SK-N-MC (cell line): ENCODE measurements at regions not wholly inside any gene's neighbourhood (a gene's known extent, or its start where the extent isn't known, plus 50 kb on each side); places are given as distances from the start of the nearest gene placed in this dataset.

Source experiments
- EZH2 ChIP-seq: fragments of 200-600 bp; sonication (generic); IDR thresholded peaks from one replicate; pipeline ENCODE4 v1.6.1; 2017; ENCODE audit warnings: antibody characterized with exemption
- FOXP2 ChIP-seq: optimal IDR thresholded peaks from 2 replicates; pipeline ENCODE3; 2011; ENCODE audit warnings: mild to moderate bottlenecking, moderate library complexity; ENCODE audit not compliant: insufficient read depth; ENCODE audit errors: extremely low read length, control extremely low read depth
- POLR2AphosphoS5 ChIP-seq: IDR thresholded peaks from 2 replicates; pipeline ENCODE4 v1.6.1; 2012; ENCODE audit warnings: mild to moderate bottlenecking, low read depth, low read length, borderline replicate concordance

DNA sequence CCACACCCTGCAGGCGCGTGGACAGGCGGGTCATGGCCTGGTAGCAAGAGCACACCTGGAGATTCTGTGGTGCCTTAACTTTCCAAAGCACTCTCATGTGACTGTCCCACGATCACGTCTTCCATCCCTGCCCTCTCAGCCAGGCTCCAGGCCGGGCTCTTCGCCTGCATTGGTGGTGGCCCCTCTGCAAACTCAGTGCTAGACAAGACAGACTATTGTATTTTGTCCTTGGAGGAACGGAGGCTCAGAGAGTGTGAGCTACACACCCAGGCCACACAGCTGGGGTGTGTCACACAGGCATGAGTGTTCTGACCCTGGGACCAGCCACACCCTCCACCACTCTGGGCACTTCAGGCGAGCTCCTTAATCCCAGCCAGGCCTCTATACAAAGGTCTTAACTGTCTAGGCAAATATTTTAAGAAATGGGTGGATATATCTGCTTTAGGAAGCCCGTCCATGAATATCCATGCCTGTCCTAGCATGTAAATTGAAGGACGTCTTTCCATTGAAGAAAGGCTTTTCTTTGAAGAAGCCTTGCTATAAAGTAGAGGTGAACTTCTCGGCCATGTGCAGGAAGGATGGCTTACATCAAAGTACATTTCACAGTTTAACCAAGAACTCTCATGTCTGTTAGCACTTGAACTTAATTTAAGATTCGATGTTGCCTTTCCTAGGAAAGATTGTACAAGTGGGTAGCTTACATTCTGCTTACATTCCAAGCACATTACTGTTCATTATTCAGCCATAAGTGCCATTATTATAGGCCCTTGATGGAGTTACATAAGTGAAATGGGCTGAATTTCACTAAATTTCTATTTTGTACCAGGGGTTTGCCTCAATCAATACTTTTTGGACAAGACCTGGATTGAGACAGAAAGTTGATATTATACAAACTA is 263.9 kb downstream of the DLL1 start:
- no peak for TF ChIP-seq EZH2
- no peak for TF ChIP-seq POLR2AphosphoS5
- TF ChIP-seq FOXP2, result no peak
